HL-60 (cell line): ENCODE measurements at regions not wholly inside any gene's neighbourhood (a gene's known extent, or its start where the extent isn't known, plus 50 kb on each side); places are given as distances from the start of the nearest gene placed in this dataset.

Source experiments
- CTCF ChIP-seq: IDR thresholded peaks from one replicate; pipeline ENCODE4 v1.5.1; 2011; ENCODE audit warnings: low read length, control low read depth, inconsistent platforms; ENCODE audit not compliant: insufficient read depth
- POLR2AphosphoS5 ChIP-seq: IDR thresholded peaks from 2 replicates; pipeline ENCODE4 v1.6.1; 2012; ENCODE audit warnings: low read depth
- REST ChIP-seq: IDR thresholded peaks from 2 replicates; pipeline ENCODE4 v1.6.1; 2012; ENCODE audit warnings: low read depth; ENCODE audit not compliant: insufficient replicate concordance

- TF ChIP-seq CTCF (no peak), REST (no peak), POLR2AphosphoS5 (no peak)
Measured at GRCh38 chr3:94686208-94686607, 623.3 kb downstream of the NSUN3 start.
